Stimulated activated CD8-positive, alpha-beta memory T cell treated with anti-CD3 and anti-CD28 coated beads, Interleukin-12 subunit alpha, Interleukin-12 subunit beta, amount 100 ng/mL, for 1 hour (primary cell): ENCODE measurements at regions not wholly inside any gene's neighbourhood (a gene's known extent, or its start where the extent isn't known, plus 50 kb on each side); places are given as distances from the start of the nearest gene placed in this dataset.
"Not testable (repeated sequence)": the region's sequence is repeated elsewhere in the genome, so short reads cannot be mapped to it uniquely, and the experiment has no call there.

ENCODE experiments used
- DNase-seq: peaks from one replicate; pipeline ENCODE4 v3.0.0-alpha.2; 2020; ENCODE audit warnings: low read depth

DNA sequence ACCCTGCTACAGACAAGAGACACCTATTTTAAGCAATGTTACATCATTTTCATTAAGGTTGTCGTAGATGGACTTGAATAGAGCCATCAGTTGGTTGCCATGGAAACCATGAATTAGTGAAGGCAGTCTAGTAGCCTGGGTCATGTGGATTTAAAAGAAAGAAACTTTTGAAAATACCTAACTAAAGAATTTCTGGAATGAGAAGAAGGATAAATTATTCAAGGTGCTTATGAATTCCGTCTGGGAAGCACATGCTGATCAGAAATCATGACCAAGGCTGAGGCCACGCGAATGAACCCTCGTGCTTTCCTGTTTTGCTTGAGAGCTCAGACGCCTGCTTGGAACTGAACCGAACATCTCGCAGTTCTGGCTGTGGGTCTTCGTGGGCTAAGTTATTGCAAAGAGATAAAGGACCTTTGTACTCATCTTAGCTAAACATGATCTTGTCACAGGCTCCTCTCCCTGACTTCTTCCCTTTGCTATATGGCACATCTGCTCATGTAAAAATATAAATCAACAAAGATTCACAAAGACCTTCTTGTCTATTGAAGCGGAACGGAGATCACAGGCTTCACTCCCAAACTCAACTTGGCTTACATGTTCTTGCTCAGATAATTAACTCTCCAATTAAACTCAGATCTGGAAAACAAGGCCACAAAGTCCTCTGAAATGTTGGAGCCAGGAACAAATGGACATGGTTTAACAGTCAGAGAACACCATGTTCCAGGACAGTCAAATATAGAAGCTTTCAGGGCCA lies 140.2 kb downstream of the NUFIP1 start:
- DNase-seq: no peak

- DNase-seq: not testable (repeated sequence)
Observed at GRCh38 chr13:44845281-44846058, 143.8 kb downstream of the NUFIP1 start.

DNA sequence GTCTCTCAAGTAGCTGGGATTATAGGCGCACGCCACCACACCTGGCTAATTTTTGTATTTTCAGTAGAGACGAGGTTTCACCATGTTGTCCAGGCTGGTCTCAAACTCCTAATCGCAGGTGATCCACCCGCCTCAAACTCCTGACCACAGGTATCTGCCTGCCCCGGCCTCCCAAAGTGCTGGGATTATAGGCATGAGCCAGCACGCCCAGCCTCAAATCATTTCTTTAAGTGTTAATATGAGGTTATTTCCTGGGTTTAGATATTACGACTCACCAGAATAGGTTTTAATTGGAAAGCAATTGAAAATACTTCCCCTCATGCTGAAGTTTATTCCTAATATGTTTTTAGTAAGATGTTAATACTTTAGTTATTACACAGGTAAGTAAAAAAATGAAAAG lies 144.5 kb downstream of the NUFIP1 start:
- no peak for DNase-seq

DNA sequence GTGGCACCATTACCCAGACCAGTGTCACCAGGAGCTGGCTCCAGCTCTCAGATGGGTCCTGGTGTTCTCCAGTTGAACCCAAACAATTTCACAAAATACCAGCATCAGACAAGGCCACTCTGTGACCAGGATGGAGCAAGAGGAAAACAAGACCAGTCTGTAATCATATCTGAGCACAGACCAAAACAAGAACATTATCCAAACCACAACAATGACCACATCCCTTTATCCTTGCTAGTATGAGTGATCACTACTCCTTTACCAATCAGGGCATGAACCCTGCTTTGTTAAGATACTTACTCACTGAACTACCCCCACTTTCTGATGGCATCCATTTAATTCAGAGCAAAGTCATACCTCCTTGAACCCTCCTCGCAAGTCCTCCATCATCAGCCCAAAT lies 145.9 kb downstream of the NUFIP1 start:
- DNase-seq: no peak

- no peak for DNase-seq
Observed at GRCh38 chr13:44842158-44842557, 147.1 kb downstream of the NUFIP1 start.

GRCh38 chr13:44840131-44840530 lies 149.1 kb downstream of the NUFIP1 start:
- DNase-seq: no peak

DNA sequence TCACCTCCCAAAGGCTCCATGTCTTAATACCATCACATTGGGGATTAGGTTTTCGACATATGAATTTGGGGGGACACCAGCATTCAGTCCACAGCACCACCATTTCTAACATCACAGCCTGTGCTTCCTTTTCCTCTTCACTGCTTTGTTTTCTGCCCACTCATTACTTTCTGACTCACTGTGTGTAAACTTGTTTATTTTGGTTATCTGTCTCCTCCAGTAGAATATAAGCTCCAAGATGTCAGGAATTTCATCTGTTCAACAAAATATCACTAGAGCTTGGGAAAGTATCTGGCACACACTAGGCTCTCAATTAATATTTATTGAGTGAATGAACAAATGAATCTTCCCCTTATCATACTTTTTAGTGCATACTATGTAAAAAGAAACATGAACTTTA lies 152.0 kb downstream of the NUFIP1 start:
- no peak for DNase-seq

GRCh38 chr13:44834404-44834803 lies 154.9 kb downstream of the NUFIP1 start:
- DNase-seq: no peak

DNA sequence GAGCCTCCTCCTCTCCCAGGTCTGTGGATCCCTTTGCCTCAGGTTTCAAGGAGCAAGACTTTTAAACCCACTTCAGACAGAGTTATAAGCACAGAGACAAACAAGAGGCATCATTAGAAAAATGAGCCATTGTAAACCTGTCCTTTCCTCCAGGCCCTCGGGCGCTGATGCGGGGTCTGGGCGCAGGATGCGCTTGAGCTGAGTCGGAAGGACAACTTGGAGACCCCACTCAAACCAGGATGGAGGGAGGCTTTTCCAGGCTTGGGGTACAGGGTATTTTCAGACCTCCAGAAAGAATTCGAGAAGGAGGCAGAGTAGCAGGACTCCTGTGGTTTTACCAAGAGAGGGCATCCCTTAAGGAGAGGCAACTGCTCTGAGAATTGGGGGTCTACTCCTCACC lies 155.6 kb downstream of the NUFIP1 start:
- no peak for DNase-seq

DNA sequence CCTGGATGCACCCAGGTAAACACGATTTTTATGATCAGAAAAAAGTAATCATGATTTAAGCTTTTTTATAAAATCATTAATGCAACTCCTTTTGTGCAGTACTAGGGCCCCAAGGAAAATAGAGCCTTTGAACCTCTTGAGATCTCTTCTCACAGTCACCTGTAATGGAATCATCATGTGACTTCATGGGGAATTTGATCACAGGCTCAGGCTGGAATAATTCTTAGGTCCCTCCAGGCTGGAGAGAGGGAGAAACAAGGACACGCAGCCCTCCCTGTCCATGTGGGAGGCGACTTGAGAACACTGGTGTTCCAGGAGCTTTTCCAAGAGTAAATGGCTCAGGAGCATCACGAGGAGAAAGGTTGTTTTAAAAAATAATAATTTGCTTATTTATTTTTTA lies 156.1 kb downstream of the NUFIP1 start:
- no peak for DNase-seq

- DNase-seq: no peak
Observed at GRCh38 chr13:44826591-44827350, 162.5 kb downstream of the NUFIP1 start.

GRCh38 chr13:44825953-44826352 lies 163.3 kb downstream of the NUFIP1 start:
- DNase-seq: no peak

DNA sequence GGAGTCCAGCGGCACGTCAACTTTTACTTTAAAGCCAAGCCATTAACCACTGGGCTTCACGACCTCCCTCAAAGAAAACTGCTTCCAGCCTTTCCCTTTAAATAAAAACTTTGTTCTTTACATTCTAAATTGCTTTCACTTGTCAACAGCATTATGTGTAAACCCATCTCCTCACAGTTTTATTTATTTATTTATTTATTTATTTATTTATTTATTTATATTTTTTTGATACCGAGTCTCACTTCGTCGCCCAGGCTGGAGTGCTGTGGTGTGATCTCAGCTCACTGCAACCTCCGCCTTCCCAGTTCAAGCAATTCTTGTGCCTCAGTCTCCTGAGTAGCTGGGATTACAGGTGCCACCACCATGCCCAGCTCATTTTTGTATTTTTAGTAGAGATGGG lies 165.7 kb downstream of the NUFIP1 start:
- DNase-seq: not testable (repeated sequence)

DNA sequence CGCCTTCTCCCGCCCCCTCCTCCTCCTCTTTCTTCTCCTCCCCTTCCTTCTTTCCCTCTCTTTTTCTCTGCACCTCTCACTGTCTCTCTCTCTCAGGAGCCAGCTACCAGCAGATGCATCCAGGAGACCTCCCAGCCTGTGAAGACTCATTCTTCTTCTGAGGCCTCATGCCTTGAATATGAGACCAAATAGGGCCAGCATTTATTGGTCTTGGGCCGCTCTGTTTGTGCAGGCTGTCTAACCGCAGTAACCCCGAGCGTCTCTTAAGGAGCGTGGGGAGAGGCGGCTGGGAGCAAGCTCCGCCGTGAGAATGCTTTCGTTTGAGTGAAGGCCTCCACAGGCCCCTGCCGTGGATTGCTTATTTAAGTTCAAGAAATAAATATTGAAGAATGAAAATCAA lies 167.0 kb downstream of the NUFIP1 start:
- DNase-seq: no peak

GRCh38 chr13:44819772-44820171 lies 169.5 kb downstream of the NUFIP1 start:
- DNase-seq: no peak

DNA sequence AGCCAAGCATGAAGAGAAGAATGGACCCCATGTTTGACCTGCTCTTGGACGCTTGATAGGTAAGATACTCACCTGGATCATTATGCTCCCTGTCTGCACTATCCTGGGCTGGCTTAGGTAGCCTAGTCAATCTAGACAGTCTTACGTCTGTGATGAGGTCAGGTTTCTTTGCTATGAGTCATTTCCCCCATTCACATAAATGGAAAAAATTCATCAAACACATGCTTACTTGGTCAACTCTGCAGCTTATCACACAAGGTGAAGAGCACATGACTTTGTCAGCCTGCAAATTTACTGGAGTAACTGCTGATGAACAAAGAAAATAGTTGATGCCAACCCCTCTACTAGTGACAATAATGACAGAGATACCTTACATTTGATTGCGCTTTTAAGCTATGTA lies 170.0 kb downstream of the NUFIP1 start:
- DNase-seq: no peak

GRCh38 chr13:44818428-44818827 lies 170.8 kb downstream of the NUFIP1 start:
- no peak for DNase-seq

DNA sequence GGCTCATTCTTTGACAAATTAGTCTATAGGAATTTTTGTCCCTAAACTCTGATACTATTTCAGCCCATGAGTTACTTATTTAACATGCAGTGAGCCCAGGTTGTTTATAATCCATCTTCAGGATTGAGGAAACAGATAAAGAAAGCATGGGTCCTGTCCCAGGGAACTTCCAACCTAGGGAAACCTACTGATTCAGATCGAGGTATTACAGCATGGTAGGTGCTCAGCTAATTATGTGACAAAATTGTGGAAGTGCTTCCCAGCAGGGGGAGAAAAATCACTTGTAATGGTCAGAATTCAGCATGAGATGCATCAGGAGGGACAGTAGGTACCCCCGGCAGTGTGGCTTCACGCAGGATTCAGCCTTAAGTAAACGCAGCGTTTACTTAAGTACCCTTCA lies 171.3 kb downstream of the NUFIP1 start:
- no peak for DNase-seq

- no peak for DNase-seq
Observed at GRCh38 chr13:44817131-44817671, 172.1 kb downstream of the NUFIP1 start.

GRCh38 chr13:44816701-44817100 lies 172.6 kb downstream of the NUFIP1 start:
- DNase-seq: no peak

DNA sequence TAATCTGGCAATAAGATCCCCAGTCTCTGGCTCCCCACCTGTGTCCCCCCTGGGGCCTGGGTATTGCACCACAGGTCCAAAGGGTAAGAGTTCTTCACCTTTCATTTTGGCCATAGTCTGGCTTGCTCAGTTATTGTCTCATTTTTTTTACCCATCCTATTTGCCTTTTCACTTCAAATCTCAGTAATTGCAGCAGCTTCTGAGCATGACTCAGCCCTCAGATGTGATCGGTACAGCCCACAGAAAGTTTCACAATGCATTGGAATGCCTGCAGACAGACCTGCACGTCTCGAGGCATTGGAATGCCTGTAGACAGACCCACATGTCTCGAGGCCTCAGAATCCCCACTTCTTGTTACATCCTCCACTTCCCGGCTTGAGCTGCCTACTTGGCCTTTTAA lies 173.6 kb downstream of the NUFIP1 start:
- no peak for DNase-seq

GRCh38 chr13:44814836-44815235 lies 174.4 kb downstream of the NUFIP1 start:
- no peak for DNase-seq

DNA sequence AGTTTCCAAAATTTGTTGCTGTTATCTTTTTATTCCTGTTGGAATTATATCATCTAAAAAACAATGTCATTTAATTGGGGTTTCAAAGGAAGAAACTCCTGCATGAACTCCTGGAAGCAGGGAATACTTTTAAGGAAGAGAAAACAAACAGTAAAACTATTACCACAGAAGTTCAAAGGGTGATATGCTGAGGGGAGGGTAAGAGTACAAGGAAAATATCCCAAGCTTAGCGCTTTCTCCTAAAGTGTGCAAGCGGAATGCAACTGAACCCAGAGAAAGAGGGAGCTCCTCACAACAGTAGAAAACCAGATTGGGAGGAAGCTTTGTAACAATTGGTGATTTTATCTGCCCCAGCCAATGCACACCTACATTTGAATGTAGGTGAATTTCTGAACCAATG lies 175.1 kb downstream of the NUFIP1 start:
- DNase-seq: no peak
